ENCODE measurements at regions not wholly inside any gene's neighbourhood (a gene's known extent, or its start where the extent isn't known, plus 50 kb on each side); places are given as distances from the start of the nearest gene placed in this dataset.

DNA sequence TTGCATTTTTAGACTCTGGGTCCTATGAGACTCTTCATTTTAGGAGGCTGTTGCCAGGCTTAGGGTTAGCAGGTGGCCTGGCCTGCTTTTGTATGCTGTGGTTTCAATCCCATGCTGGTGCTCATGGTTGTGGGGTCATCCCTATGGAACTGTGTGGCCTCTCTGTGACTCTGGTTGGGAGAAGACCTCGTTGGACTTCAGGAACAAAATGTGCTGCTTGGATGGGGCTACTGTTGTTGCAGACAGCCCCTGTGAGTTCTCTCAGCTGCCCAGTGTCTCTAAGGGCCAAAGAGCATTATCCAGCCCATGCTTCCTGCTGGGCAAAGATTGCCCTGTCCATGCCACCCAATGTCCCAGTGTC is 169.5 kb upstream of the S1PR3 start:
- DNase-seq (ENCODE audit: low read depth in 1 of 2, low spot score in 2 of 2) (peak in 1 of 2 experiments; percentile 22), FAIRE-seq (no peak)
- Histone ChIP-seq H3K23ac (ENCODE audit: insufficient read length) (no peak overlapping the region), H3K36me3 (ENCODE audit: control insufficient read depth in 2 of 4, insufficient read depth in 4 of 4, low read length in 3 of 4) (no peaks in the 10 kb centered on the region), H3K4me2 (ENCODE audit: insufficient read depth in 1 of 2, low read depth in 2 of 2, low read length in 2 of 2) (no peak overlapping the region), H3K9me3 (ENCODE audit: insufficient read depth in 2 of 2, low read depth in 1 of 2, low read length in 1 of 2) (no peaks in the 10 kb centered on the region), H3K4me1 (replicated peaks in 1 of 4; ENCODE audit: control insufficient read depth in 3 of 4, insufficient read depth in 4 of 4, low read length in 3 of 4) (peaks cover 6 to 10% (median 6%) of the 10 kb centered on the region in 4 experiments; a peak in 5 of 7 replicates), H3K27ac (ENCODE audit: low read depth, low read length) (no peak overlapping the region), H4K8ac (ENCODE audit: extremely low read depth, insufficient read depth, low read length) (no peak overlapping the region), H3K14ac (ENCODE audit: insufficient read length) (no peak overlapping the region), H3K56ac (replicated peaks; ENCODE audit: insufficient read length, low read depth, low read length) (no peak overlapping the region), H2BK5ac (ENCODE audit: low read depth, low read length) (no peak overlapping the region), H3K18ac (ENCODE audit: extremely low read depth, low read length) (no peak overlapping the region), H3K4ac (replicated peaks; ENCODE audit: insufficient read length, low read depth, low read length) (no peak overlapping the region), H4K20me1 (replicated peaks in 1 of 2; ENCODE audit: control insufficient read depth in 1 of 2, insufficient read depth in 2 of 2, low read length in 2 of 2) (no peaks in the 10 kb centered on the region), H2BK120ac (replicated peaks; ENCODE audit: low read depth, low read length) (no peak overlapping the region), H3K9ac (replicated peaks in 1 of 4; ENCODE audit: extremely low read depth in 1 of 4, low read depth in 3 of 4, low read length in 3 of 4) (no peak overlapping the region), H3K79me2 (ENCODE audit: control insufficient read depth in 1 of 2, insufficient read depth in 2 of 2, low read length in 2 of 2) (no peaks in the 10 kb centered on the region), H4K5ac (ENCODE audit: insufficient read length, low read depth, low read length) (no peak overlapping the region), H3K4me3 (ENCODE audit: extremely low read depth in 1 of 4, insufficient read depth in 2 of 4, low read depth in 3 of 4, low read length in 4 of 4) (no peak overlapping the region), H3K79me1 (ENCODE audit: low read depth, low read length) (no peaks in the 10 kb centered on the region), H2BK20ac (ENCODE audit: low read length) (no peak overlapping the region), H2BK15ac (ENCODE audit: low read length) (no peak overlapping the region), H3K23me2 (ENCODE audit: low read depth, low read length) (no peaks in the 10 kb centered on the region), H2AK5ac (ENCODE audit: low read depth, low read length) (no peak overlapping the region), H2AFZ (ENCODE audit: low read length) (no peak overlapping the region), H4K91ac (replicated peaks; ENCODE audit: insufficient read length, low read length) (no peak overlapping the region), H2BK12ac (ENCODE audit: low read depth, low read length) (peak overlapping the region; percentile 50; the same call in 1 of the 2 replicates), H3K27me3 (replicated peaks in 1 of 4; ENCODE audit: control insufficient read depth in 3 of 4, extremely low read depth in 1 of 4, insufficient read depth in 3 of 4, low read length in 3 of 4) (no peaks in the 10 kb centered on the region)
- ChIA-PET CTCF (ENCODE audit: partially characterized antibody) (no interaction called here), POLR2A (ENCODE audit: partially characterized antibody) (no interaction called here)
- no peak for TF ChIP-seq POU5F1 (IDR thresholded peaks at IDR 0.05; ENCODE audit: low read depth, low read length)
- TF ChIP-seq, protein P1, sequence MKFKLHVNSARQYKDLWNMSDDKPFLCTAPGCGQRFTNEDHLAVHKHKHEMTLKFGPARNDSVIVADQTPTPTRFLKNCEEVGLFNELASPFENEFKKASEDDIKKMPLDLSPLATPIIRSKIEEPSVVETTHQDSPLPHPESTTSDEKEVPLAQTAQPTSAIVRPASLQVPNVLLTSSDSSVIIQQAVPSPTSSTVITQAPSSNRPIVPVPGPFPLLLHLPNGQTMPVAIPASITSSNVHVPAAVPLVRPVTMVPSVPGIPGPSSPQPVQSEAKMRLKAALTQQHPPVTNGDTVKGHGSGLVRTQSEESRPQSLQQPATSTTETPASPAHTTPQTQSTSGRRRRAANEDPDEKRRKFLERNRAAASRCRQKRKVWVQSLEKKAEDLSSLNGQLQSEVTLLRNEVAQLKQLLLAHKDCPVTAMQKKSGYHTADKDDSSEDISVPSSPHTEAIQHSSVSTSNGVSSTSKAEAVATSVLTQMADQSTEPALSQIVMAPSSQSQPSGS (IDR thresholded peaks at IDR 0.05; ENCODE audit: low read length), result no peak
- TF ChIP-seq CHD1 (IDR thresholded peaks at IDR 0.05; ENCODE audit: low read depth, low read length), result no peak
- no peak for TF ChIP-seq KDM5A (IDR thresholded peaks at IDR 0.05; ENCODE audit: low read length)
- no peak for TF ChIP-seq RAD21 (IDR thresholded peaks at IDR 0.05 in 1 of 2, conservative IDR thresholded peaks at IDR 0.05 in 1 of 2; ENCODE audit: low read depth in 2 of 2, low read length in 2 of 2)
- no peak for TF ChIP-seq POLR2AphosphoS5 (IDR thresholded peaks at IDR 0.05; ENCODE audit: low read depth, low read length)
- TF ChIP-seq TCF12 (IDR thresholded peaks at IDR 0.05; ENCODE audit: low read depth, low read length), result no peak
- no peak for TF ChIP-seq EGR1 (IDR thresholded peaks at IDR 0.05; ENCODE audit: borderline replicate concordance, low read depth, low read length)
- no peak for TF ChIP-seq EP300 (IDR thresholded peaks at IDR 0.05; ENCODE audit: borderline replicate concordance in 1 of 2, low read depth in 2 of 2, low read length in 2 of 2)
- TF ChIP-seq, protein P2, sequence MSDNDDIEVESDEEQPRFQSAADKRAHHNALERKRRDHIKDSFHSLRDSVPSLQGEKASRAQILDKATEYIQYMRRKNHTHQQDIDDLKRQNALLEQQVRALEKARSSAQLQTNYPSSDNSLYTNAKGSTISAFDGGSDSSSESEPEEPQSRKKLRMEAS (IDR thresholded peaks at IDR 0.05), result no peak
- 100% methylated on average over 1 of the region's 1 CpG; no CpG with 5 or more reads in 1 of the 2 experiments for WGBS, 2 experiments (ENCODE audit: extremely low coverage in 1 of 2, insufficient coverage in 1 of 2, insufficient read length in 1 of 2, insufficient replicate concordance in 2 of 2, low coverage in 1 of 2, low lambda C conversion rate in 2 of 2, missing lambda C conversion rate in 1 of 2)

Measured in H1 (cell line).